Panc1 (cell line): ENCODE measurements at regions not wholly inside any gene's neighbourhood (a gene's known extent, or its start where the extent isn't known, plus 50 kb on each side); places are given as distances from the start of the nearest gene placed in this dataset.

Experiments
- CTCF ChIP-seq: fragments of 450-650 bp; IDR thresholded peaks from 2 replicates; pipeline ENCODE4 v1.5.1; 2017; ENCODE audit warnings: mild to moderate bottlenecking
- POLR2AphosphoS5 ChIP-seq: IDR thresholded peaks from 2 replicates; pipeline ENCODE4 v1.6.1; 2012; ENCODE audit warnings: mild to moderate bottlenecking, low read depth, low read length, moderate library complexity
- REST ChIP-seq, 2 experiments: IDR thresholded peaks; 2 replicates each; pipeline ENCODE4 v1.6.1; 2011 to 2012; ENCODE audit warnings: low read depth in 2 of 2, control low read depth in 1 of 2, low read length in 1 of 2, mild to moderate bottlenecking in 1 of 2, moderate library complexity in 1 of 2; ENCODE audit not compliant: insufficient read depth in 1 of 2
- SIN3A ChIP-seq: IDR thresholded peaks from 2 replicates; pipeline ENCODE4 v1.6.1; 2012; ENCODE audit warnings: low read depth, mild to moderate bottlenecking, low read length, moderate library complexity, borderline replicate concordance; ENCODE audit not compliant: insufficient read depth

GRCh38 chr11:8834379-8834778 is 76.6 kb upstream of the AKIP1 start:
- TF ChIP-seq POLR2AphosphoS5 (no peak), CTCF (no peak), SIN3A (no peak), REST (IDR thresholded peaks at IDR 0.05; ENCODE audit: insufficient read depth in 1 of 2, low read depth in 2 of 2, low read length in 1 of 2) (no peak)
